A549 (cell line): ENCODE measurements at regions not wholly inside any gene's neighbourhood (a gene's known extent, or its start where the extent isn't known, plus 50 kb on each side); places are given as distances from the start of the nearest gene placed in this dataset.

Experiments
- CTCF ChIP-seq: fragments of >200 bp; sonication (Bioruptor Twin); formaldehyde crosslinking; IDR thresholded peaks from 3 replicates; pipeline ENCODE4 v1.5.1; 2016
- MAZ ChIP-seq: fragments of 150-350 bp; IDR thresholded peaks from 2 replicates; pipeline ENCODE4 v1.6.1; 2014; ENCODE audit warnings: antibody characterized with exemption, low read depth, low read length, borderline replicate concordance
- PBX3 ChIP-seq: IDR thresholded peaks from 2 replicates; pipeline ENCODE4 v1.6.1; 2012
- PHF8 ChIP-seq: fragments of 200-600 bp; sonication (generic); IDR thresholded peaks from 2 replicates; pipeline ENCODE4 v1.6.1; 2016; ENCODE audit warnings: low read depth, mild to moderate bottlenecking, antibody characterized with exemption, moderate library complexity, borderline replicate concordance
- RNF2 ChIP-seq: fragments of 200-600 bp; sonication (generic); IDR thresholded peaks from 2 replicates; pipeline ENCODE4 v1.6.1; 2016; ENCODE audit warnings: low read depth, mild to moderate bottlenecking, antibody characterized with exemption, moderate library complexity, borderline replicate concordance

GRCh38 chr6:6860863-6861262 is 246.9 kb upstream of the RREB1 start:
- no peak for TF ChIP-seq CTCF
- no peak for TF ChIP-seq PHF8
- TF ChIP-seq PBX3 = no peak
- no peak for TF ChIP-seq MAZ
- no peak for TF ChIP-seq RNF2
